ENCODE measurements at regions not wholly inside any gene's neighbourhood (a gene's known extent, or its start where the extent isn't known, plus 50 kb on each side); places are given as distances from the start of the nearest gene placed in this dataset.

DNA sequence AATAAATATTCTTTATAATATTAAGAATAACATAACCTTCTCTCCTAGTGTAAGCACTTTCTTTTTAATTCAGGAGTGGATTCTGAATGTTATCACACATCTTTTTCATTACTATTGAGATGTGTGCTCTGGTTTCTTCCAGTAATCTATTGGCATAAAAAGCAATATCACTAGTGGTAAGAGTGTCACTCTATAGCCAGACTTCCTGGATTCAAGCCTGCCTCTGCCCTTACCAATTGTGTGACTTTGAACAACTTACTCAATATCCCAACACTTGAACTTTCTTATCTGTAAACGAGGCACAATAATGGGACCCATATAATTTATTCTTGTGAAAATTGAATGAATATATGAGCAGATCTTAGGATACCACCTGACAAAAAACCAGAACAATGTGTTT is 71.0 kb downstream of the SEM1 start:
- no peak for DNase-seq (ENCODE audit: low spot score in 2 of 2)
- TF ChIP-seq POLR2A (IDR thresholded peaks at IDR 0.05), result no peak
- TF ChIP-seq, protein P1, sequence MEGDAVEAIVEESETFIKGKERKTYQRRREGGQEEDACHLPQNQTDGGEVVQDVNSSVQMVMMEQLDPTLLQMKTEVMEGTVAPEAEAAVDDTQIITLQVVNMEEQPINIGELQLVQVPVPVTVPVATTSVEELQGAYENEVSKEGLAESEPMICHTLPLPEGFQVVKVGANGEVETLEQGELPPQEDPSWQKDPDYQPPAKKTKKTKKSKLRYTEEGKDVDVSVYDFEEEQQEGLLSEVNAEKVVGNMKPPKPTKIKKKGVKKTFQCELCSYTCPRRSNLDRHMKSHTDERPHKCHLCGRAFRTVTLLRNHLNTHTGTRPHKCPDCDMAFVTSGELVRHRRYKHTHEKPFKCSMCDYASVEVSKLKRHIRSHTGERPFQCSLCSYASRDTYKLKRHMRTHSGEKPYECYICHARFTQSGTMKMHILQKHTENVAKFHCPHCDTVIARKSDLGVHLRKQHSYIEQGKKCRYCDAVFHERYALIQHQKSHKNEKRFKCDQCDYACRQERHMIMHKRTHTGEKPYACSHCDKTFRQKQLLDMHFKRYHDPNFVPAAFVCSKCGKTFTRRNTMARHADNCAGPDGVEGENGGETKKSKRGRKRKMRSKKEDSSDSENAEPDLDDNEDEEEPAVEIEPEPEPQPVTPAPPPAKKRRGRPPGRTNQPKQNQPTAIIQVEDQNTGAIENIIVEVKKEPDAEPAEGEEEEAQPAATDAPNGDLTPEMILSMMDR (IDR thresholded peaks at IDR 0.05), result no peak
- intact Hi-C loops (cut with DNase I; ENCODE audit: low total_unique reads), result no loop called here
- WGBS, 2 donors, result 68 to 75% methylated on average over 1 of the region's 1 CpG
- H3K4me3 ChIP-seq (ENCODE audit: low read depth, poor library complexity, severe bottlenecking), result no peak overlapping the region

DNA sequence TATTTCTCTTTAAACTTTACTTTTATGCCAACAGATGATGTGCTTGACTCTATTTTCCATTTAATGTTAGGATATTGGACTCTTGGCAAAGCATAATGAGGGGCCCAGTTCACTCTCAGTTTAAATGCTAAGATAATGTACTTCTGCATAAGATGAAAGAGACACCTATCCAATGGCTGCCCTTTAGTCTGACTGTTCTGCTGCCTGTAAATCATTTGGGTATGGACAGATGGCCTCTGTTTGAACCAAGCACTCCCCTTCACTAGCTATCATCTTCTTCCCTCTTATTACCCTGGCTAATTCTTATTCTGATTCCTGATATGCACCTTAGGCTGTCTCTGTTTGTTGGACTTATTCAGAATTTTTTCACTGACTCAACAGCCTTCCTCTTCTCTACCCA is 72.1 kb downstream of the SEM1 start:
- no peak for DNase-seq (ENCODE audit: low spot score in 2 of 2)
- intact Hi-C loops (cut with DNase I; ENCODE audit: low total_unique reads), result no loop called here
- no peak for TF ChIP-seq POLR2A (IDR thresholded peaks at IDR 0.05)
- TF ChIP-seq, protein P1 (IDR thresholded peaks at IDR 0.05), result no peak
- no peak overlapping the region for H3K4me3 ChIP-seq (ENCODE audit: low read depth, poor library complexity, severe bottlenecking)

DNA sequence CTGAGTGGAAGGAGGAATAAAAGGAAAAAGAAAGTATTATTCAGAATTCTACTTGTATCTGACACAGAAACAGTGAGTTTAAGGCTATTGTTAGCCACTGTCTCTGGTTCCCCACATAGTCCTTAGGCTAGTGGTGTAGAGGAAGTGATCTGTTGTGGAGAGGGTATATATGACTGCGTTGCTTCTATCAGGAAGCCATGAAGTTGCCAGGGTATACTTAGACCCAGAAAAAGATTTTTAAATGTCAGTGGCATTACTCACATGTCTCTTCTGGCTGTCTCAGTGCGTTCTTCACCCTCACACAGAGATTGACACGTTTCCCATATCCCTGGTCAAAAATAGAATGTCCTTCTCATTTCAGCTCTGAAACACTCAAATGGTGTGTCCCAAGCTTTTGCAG is 72.7 kb downstream of the SEM1 start:
- H3K4me3 ChIP-seq (ENCODE audit: low read depth, poor library complexity, severe bottlenecking), result no peak overlapping the region
- WGBS, 2 donors, result 76 to 81% methylated on average over 3 of the region's 3 CpGs
- DNase-seq (ENCODE audit: low spot score in 2 of 2), result no peak
- TF ChIP-seq POLR2A (IDR thresholded peaks at IDR 0.05), result no peak
- TF ChIP-seq, protein P1 (IDR thresholded peaks at IDR 0.05), result no peak
- intact Hi-C loops (cut with DNase I; ENCODE audit: low total_unique reads), result no loop called here

DNA sequence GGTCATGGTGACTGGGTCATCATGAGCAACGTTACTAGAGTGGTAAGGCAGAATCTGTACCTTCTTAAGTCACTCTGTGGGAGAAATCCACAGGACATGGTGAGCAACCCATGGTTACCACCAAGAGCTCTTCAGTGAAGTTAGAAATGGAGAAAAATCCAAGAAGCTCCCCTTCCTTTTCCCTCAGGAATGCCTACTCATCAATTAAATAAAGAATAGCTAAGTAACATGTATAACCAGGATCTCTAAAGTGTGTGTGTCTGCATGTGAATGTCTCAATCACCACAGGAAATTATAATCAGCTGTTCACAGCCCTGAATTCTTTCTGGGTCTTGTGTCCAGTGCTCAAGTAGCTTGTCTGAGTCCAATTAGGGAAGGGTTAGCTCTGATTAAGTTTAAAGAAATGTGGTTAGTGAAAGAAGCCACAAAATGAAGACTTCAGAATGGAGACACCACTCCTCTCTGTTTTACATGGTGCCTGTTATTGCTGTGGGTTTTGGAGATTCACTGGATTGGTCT is 73.2 kb downstream of the SEM1 start:
- WGBS, 2 donors, result 83 to 91% methylated on average over 1 of the region's 1 CpG
- TF ChIP-seq POLR2A (IDR thresholded peaks at IDR 0.05), result no peak
- TF ChIP-seq, protein P1 (IDR thresholded peaks at IDR 0.05), result no peak
- DNase-seq (ENCODE audit: low spot score in 2 of 2), result no peak

DNA sequence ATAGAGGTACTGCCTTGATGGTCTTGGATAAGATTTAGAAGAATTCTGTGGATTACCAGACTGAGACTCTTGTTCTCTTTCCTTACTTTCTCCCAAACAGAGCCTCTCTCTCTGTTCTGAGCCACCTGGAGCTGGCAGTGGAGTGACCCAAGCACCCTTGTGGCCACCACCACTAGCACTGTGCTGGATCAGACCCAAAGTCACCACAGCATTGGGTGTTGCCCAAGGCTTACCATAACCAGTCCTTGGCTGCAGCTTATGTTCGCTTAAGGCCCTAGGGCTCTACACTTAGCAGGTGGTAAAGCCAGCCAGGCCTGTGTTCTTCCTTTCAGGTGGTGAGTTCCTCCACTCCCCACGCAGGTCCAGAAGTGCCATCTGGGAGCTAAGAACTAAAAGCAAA is 79.8 kb downstream of the SEM1 start:
- no peak overlapping the region for H3K4me3 ChIP-seq (ENCODE audit: low read depth, poor library complexity, severe bottlenecking)
- intact Hi-C loops (cut with DNase I; ENCODE audit: low total_unique reads), result no loop called here
- DNase-seq (ENCODE audit: low spot score in 2 of 2), result no peak
- 93 to 96% methylated on average over 2 of the region's 2 CpGs for whole genome bisulfite sequencing, 2 donors
- TF ChIP-seq, protein P1 (IDR thresholded peaks at IDR 0.05), result no peak
- no peak for TF ChIP-seq POLR2A (IDR thresholded peaks at IDR 0.05)

More for the DNA sequence above, 73.2 kb downstream of the SEM1 start:
- intact Hi-C loops (cut with DNase I; ENCODE audit: low total_unique reads), result no loop called here
- H3K4me3 ChIP-seq (ENCODE audit: low read depth, poor library complexity, severe bottlenecking), result no peak overlapping the region

DNA sequence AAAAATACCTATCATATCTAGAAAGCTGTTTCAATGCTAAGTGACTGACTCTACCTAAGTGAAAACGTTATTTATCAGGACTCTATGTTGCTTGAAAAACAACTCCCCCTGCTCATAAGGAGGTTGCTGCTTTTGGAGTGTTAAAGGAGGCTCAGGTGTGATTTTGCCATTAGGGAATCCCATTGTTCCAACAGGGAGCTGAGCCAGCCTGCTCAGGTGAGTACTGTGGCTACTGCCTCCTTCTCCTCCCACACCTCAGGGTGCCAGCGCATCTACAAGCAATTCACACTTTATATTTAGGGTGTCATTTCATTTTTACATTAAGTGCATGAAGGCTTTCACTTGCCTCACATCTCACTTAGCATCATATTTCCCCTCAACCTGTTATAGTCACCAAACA is 84.7 kb downstream of the SEM1 start:
- H3K4me3 ChIP-seq (ENCODE audit: low read depth, poor library complexity, severe bottlenecking), result no peak overlapping the region
- DNase-seq (ENCODE audit: low spot score in 2 of 2), result no peak
- intact Hi-C loops (cut with DNase I; ENCODE audit: low total_unique reads), result no loop called here
- no peak for TF ChIP-seq POLR2A (IDR thresholded peaks at IDR 0.05)
- TF ChIP-seq, protein P1 (IDR thresholded peaks at IDR 0.05), result no peak
- 44 to 62% methylated on average over 2 of the region's 2 CpGs for WGBS, 2 donors

Measured in lower leg skin (tissue), 4 donors.